T-helper 1 cell (primary cell): ENCODE measurements at regions not wholly inside any gene's neighbourhood (a gene's known extent, or its start where the extent isn't known, plus 50 kb on each side); places are given as distances from the start of the nearest gene placed in this dataset.

Experiments used
- DNase-seq, 5 donors: peaks; one replicate each; pipeline ENCODE4 v3.0.0-alpha.2; 2012 to 2020

DNA sequence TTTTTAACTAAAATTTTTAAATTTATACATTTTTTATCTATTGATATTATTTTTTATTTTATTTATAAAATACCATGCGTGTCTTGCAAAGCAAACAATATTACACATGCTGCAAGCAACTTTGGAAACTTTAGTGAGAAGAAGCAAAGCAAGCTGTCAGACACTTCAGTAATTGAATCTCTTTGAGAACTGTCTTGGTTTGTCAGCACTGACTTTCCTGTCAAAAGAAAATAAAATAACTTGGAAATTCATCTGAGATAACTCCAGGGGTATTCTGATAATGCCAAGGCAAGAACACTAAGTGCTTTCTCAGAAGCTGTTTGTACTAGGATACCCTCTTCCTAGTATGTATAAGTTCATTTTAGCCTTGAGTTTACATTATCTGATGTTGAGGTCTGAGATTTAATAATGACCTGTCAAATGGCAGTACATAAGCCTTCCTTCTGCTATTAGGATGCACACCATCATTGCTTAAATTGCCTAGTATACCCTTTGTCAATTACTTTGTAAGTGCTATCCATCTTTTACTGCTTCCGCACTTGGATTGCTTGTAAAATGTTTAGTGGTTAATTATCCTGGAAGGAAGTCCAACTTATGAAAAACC, 624.2 kb upstream of the AGA start:
- DNase-seq = no peak

DNA sequence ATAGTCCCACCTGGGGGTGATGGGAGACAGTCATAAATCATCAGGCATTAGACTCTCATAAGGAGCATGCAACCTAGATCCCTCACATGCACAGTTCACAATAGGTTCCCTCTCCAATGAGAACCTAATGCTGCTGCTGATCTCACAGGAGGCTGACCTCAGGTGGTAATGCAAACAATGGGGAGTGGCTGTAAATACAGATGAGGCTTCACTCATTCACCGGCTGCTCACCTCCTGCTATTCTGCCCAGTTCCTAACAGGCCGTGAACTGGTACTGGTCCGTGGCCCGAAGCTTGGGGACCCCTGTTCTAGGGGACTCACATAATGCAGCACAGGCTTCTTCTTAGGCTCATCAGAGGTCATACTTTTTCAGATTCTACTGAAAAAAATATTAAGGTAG, 625.9 kb upstream of the AGA start:
- no peak for DNase-seq

DNA sequence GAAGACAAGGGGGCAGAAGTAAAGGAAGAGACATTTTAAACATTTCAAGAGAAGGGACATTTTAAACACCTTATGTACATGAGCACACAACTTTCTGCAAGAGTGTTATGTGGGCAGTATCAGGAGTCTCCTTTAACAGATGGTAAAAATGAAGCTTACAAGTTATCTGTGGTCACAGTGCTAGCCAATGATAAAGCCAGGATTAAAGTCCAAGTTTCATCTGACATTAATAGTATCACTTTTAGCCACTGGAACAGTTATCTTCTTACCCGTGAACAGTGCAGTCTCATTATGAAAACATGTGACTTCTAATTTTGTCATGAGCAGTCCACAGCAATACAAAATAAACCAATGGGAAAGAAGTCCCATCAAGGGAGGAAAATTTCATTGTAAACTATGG, 627.9 kb upstream of the AGA start:
- no peak for DNase-seq

DNA sequence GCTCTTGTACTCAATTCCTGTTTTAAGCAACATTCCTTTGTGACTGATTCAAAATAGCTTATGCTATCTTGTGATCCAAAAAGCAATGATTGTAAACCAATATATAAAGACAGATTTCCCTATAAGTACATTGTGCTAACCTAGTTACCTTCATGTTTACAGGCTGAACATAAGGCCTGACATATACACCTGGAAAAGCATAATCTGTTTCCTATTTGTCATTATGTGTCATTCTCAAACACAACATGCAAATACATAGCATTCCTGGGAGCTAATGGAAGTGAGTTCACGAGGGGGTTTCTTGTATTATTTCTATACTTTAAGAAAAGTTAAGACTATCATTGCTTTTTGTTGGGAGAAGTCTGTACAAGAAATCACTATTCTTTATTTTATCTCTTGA, 638.1 kb upstream of the AGA start:
- DNase-seq = no peak

DNA sequence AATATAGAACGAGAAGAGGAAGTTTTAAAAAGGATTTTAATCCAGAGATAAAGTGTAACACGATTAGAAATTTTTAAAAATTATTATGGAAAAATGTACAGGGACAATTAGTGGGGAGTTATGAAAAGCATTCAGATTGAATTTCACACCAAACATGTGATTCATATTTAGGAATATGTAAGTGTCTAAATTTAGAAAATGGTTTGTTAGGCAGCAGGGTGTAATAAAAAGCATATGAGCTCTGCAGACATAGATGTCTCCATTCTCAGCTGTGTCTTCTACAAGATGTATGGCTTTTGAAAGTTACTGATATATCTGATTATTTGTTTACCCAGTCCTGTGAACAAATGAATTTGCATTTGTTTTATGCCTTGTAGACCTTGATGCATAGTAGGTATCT, 638.9 kb upstream of the AGA start:
- DNase-seq = no peak

DNA sequence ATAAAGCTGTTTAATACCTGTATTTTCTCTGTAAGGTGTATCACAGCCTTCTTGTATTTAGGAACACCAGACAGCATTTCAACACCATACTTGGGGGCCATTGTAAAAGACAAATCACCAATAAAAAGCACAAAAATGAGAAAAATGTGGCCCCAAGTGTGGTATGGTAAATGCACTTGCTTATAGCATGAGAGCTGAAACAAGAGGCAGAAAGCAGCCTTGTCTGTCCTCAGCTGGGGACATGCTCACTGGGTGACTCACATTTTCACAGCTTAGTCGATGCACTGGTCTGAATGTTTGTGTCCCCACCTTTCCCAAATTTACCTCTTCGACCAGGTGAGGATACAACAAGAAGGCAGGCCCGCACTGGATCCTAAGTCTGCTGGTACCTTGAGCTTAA, 639.7 kb upstream of the AGA start:
- no peak for DNase-seq

DNA sequence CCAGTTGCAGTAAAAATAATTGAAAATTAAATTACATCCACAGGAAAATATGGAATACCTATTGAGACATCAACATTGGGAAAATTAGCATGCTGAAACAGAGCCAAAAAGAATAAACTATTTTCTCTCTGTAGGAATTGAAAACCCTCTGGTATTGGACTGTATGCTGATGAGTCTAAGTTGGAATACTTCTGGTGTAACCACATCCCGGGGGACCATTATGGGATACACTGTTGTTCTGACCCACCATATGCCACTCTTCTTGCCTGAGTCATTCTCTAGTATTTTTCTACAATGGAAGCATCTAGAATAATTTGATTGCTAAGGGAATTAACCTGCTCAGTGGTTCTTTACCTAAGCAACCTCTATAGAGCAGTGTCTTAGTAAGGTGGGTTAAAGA, 640.7 kb upstream of the AGA start:
- no peak for DNase-seq

DNA sequence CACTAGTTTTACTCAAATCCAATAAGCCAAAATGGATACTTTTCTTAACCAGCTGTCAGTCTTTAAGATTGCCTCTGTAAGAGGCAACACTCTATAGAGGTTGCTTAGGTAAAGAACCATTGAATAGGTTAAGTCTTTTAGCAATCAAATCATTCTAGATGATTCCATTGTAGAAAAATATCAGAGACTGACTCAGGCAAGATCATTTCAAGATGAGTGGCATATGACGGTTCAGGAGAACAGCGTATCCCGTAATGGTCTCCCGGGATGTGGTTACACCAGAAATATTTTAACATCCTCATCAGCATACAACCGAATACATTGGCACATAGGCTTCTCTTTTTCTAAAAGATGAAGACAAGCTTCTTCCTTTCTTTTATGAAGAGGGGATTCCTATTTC, 641.7 kb upstream of the AGA start:
- DNase-seq = no peak

DNA sequence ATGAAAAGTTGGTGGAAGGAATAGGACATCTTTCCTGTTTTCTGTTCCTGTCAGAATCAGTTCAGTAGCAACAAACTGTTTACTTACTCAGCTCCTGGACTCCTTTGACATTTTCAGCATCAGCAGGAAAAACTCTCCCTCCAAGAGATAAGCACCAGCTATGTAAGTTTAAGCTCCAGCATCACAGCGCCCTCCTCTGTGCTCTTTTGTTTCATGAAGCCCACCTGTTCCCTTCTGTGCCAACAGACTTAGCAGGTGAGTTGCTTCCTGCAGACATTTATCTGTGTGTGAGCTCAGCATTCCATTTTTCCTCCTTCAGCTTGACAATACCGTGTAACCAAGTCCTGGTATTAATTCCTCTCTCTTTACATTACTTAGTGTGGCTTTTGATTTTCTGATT, 644.1 kb upstream of the AGA start:
- no peak for DNase-seq

DNA sequence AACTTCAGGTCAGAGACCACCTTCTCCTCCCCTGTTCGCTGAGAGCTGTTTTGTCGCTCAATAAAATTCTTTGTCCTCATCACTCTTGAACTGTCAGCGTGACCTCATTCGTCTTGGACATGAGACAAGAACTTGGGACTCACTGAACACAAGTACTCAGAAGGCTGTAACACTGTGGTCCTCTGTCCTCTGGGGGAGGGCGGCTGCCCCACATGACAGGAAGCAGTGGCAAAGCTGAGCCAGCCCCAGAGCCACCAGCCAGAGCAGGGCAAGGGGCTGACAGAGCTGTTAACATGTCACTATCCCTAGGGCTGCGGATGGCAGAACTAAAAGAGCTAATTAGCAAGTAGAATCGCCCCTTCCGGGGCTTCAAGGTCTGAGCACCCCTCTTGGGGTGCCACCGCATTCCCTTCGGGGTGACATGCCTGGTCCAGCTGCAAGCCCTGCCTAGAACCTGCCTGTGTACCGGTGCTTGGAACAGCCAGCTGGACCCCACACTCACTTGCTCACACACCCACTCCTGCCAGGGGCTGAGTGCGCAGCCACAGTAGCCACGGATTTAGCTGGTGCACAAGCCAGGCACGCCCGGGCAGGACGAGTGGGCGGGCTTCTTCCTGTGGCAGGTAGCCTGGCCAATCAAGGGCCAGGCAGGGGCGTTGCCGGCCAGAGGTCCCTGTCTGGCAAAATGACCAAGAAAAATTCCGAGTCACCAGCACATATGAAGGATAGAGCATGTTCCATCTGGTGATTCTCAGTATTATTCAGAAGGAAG, 648.6 kb upstream of the AGA start:
- no peak for DNase-seq

DNA sequence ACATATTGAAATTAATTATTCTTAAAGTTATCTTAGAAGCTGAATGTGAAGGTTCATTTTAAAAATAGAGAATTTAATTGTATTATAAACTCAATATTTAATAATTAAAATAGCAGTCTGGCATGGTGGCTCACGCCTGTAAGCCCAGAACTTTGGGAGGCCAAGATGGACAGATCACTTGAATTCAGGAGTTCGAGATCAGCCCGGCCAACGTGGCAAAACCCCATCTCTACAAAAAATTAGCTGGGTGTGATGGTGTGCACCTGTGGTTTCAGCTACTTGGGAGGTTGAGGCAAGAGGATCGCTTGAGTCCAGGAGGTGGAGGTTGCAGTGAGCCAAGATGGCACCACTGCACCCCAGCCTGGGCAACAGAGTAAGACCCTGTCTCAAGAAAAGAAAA, 659.9 kb upstream of the AGA start:
- DNase-seq = no peak

DNA sequence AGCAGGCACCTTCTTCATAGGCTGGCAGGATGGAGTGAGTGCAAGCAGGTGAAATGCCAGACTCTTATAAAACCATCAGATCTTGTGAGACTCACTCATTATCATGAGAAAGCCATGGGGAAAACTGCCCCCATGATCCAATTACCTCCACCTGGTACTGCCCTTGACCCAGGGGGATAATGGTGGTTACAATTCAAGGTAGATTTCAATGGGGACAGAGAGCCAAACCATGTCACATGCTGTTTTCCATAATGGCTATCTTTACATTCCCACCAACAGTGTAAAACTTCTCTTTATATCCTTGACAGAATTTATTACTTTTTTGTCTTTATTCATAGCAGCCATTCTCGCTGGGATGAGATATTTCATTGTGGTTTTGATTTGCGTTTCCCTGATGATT, 663.0 kb upstream of the AGA start:
- no peak for DNase-seq

DNA sequence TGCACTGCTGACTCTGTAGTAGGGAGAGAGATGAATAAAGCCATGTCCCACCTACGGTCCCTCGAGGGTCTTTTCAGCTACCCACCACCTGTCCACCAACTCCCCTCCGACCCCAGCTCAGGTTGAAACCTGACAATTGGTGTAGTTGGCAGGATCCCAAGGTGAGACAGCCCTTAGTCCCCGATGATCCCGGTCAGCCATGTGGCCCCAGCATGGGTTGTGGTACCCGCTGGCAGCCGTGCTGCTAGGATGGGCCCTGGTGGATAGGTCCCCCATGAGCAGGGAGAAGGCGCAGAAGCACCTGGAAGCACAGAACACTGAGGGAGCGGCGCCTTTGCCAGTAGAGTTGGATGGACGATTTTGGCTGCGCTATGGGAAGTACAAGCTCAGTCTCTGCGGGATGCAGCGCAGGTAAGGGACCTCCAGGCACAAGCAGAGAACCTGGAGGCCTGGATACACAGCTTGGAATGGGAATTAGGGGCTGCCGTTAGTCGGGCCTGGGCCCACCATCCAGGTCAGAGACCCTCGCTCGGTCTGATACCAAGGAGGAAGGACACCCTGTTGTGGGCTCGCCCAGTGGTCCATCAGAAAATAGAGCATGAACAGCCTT, 694.6 kb upstream of the AGA start:
- DNase-seq = no peak

DNA sequence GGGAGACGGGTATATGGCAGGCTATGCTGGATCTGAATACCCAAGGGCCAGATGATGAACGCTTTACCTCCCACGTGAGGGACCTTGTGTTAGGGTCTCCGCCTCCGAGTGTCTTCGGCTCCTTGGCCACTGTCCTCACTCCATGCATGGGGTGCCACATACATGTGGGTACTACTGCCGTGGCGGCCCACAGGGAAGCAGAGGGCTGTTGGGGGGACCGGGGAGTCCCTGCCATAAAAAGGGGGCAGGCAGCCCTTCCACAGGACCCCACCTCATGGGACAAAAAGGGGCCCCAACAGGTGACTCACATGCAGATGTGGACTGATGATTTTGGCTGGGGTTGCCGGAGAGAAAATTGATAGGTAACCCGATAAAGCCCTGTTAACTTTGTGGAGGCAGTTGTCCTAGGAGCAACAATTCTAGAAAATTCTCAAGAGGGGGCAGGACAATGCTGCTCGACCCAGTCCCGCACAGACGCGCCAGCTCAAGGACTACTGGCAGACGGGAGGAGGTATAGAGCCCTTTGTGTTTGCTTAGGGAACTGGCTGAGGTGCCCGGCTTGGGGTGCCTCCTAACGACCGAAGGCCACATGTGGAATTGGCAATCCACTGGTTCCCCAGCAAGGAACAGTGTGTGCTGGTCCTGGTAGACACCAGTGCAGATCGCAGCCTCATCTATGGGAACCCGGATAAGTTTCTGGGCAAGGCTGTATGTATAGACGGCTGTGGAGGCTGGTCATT, 695.7 kb upstream of the AGA start:
- DNase-seq = no peak

DNA sequence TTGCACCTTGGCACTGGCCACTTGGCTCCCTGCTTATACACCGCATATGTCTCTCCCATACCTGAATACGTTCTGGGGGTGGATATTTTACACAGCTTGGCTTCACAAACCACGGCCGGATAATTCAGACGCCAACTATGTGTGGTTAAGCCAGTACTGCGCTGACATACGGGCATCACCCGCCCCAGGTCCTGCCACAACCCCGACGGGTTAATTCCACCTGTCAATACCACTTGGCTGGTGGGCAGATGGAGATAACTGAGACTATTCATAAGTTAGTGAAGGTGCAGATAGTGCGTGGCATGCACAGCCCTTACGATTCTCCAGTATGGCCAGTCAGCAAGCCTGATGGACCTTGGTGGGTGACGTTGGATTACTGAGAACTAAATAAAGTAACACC, 696.3 kb upstream of the AGA start:
- DNase-seq = no peak

DNA sequence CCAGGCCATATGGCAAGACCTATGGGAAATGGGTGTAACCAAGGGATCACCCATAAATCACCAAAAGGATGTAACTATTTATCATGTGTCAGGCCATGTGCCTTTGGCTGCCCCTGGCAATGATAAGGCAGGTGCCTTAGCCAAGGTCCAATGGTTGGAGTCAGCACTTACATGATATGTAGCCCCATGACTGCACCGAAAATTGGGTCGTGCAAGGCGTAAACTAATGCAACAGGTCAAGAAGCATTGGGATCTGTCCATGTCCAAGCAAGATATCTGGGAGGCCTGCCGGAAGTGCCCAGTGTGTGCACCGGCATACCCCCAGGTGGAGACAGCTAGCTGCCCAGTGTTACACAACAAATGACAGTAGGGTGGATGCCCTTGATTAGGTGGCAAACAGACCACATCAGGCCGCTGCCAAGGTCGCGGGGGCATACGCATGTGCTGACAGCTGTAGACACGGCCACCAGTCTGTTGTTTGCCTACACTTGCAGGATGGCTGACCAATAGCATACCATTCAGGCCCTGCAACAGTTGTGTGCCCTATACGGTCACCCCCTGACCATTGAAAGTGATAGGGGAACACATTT, 698.2 kb upstream of the AGA start:
- no peak for DNase-seq

DNA sequence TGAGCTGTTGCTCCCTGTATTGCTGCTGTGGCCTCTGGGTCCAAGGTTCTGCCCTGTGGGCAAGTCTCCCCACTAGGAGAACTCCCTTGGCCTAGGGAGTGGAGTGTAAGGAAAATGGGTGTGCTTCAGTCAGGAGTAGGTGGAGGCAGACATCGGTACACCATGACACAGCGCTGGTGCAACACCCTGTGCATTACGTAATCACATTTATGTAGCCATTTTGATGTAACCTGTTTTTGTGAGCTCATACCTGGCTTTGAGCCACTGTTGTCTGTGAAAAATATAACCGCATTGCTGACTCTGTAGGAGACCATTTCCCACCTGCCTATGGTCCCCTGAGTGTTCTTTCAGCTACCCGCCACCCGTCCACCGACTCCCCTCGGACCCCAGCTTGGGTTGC, 700.5 kb upstream of the AGA start:
- DNase-seq = no peak

DNA sequence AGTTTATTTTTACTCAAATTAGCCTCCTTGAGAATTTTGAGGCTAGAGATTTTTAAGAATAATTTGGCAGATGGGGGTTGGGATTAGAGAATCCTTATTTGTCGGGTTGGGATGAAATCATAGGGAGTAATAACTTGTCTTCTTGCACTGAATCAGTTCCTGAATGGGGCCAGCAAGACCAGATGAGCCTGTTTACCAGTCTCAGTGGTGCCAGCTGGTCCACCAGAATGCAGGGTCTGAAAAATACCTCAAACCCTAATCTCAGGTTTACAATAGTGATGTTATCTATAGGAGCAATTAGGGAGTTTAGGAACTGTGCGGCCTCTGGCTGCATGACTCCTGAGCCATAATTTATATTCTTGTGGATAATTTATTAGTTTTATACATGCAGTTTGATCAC, 705.9 kb upstream of the AGA start:
- DNase-seq = no peak

DNA sequence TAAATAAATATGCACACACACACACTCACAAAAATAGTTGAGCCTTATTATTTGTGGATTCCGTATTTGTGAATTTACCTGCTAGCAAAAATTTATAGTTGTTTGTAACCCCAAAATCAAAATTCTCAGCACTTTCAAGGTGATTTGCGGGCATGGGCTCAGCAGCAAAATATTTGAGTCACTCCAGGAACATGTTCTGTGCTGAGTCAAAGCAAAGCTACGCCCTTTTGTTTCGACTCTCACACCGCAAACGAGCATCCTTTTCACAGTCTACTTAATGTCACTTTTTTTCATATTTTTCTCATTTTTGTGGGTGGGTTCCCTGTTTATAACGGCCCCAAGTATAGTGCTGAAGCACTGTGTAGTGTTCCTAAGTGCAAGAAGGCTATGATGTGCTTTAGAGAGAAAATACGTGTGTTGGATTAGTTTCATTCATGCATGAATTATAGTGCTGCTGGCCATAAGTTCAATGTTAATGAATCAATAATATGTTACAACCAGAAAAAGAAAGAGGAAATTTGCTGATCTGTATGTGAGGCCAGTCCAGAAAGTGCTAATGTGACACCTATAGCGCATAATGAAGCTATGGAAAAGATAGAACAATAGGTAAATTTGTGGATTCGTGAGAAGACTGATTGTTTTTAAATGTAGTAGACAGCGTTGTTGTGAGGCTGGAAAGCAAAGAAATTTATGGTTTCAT, 723.2 kb upstream of the AGA start:
- no peak for DNase-seq

DNA sequence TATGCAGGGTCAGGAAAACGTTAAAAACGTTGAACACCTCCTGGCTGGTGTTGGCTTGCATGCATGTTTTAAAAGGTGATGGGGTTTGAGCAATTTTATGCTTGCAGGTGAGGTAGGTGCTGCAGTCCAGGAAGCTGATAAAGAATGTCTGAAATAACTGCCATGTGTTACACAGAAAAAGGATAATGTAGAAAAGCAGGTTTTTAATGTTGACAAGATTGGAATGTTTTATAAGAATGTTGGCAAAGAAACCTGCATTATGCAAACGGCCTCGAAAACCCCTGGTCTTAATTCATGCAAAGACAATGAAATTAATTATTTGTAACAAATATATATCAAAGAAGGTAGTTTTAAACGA, 723.7 kb upstream of the AGA start:
- DNase-seq = no peak

DNA sequence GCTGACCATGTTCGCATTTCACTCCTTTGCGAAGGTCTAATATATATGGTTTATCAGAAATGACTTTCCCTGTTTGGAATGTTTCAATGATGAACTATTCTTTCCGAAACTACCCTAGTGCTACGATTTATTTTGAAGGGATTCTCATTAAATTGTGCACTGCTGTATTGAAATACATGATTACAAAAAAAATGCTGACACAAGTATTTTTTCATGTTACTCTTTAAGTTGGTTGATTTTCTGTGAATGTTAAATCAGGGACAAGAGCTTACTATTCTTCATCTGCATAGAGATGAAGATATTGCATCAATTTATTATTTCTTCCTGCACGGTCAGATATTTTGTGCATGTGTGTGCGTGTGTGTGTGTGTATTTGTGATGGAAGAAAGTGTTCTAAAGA, 731.5 kb upstream of the AGA start:
- no peak for DNase-seq

DNA sequence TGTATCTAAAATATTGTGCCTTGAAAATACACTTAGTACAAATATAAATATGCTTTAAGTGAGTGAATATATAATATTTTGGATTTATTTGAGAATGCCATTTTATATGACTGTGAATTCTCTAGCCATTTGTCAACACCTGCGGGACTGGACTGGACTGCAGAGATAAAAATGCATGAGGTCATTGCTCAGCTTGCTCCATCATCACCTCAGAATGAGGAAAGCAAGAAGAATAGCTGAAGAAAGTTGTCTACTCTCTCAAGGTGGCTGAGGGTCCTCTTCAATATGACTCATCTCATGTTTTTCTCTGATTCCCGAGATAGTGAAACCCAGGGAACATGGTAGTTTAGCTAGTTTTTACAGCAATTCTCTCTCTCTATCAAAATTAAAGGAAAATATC, 732.5 kb upstream of the AGA start:
- DNase-seq = no peak

DNA sequence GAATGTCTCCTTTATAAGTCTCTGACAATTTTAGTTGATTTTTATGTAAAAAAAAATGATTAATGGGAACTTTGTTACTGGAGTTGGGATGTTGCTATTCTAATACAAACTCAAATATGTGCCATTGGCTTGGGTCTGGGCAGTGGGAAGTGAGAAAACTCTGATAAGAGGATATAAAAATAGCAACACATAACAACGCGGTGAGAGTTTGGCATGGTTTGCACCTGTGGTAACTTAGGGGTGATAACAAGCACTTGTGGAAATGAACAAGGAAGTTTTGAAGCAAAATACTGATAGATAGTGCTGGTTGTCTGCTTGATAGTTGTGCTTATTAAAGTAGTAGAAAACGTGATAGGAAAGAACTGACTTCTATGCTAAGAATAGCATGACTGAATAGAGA, 743.3 kb upstream of the AGA start:
- DNase-seq = no peak
